Activated CD8-positive, alpha-beta memory T cell treated with anti-CD3 and anti-CD28 coated beads for 4 hours (primary cell): ENCODE measurements at regions not wholly inside any gene's neighbourhood (a gene's known extent, or its start where the extent isn't known, plus 50 kb on each side); places are given as distances from the start of the nearest gene placed in this dataset.

Experiments
- DNase-seq, 2 donors: peaks; one replicate each; pipeline ENCODE4 v3.0.0-alpha.2; 2020; ENCODE audit warnings: low read depth in 2 of 2

GRCh38 chr20:24063100-24063499, 74.5 kb upstream of the GGTLC1 start:
- DNase-seq = no peak

- no peak for DNase-seq
Observed at GRCh38 chr20:24060851-24061590, 72.4 kb upstream of the GGTLC1 start.

DNA sequence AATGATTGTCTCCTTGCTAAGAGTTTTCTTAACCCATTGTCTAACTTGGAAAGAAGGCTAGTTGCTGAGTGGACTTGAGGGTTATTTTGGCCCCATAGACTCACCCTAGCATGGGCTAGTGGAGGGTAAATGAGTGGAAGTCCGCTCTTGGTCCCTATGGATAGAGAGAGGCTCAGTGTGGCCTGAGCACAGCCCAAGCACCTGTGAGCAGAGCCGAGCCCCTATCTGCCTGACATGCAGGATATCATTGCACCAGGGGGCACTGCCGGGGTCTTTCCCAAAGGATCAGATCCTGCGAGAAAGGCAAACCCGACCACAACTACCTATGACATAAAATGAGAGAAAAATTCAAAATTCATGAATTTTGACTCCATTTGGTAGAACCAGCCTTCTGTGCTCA, 70.6 kb upstream of the GGTLC1 start:
- DNase-seq = no peak

- no peak for DNase-seq
Observed at GRCh38 chr20:24056491-24056890, 67.9 kb upstream of the GGTLC1 start.

DNA sequence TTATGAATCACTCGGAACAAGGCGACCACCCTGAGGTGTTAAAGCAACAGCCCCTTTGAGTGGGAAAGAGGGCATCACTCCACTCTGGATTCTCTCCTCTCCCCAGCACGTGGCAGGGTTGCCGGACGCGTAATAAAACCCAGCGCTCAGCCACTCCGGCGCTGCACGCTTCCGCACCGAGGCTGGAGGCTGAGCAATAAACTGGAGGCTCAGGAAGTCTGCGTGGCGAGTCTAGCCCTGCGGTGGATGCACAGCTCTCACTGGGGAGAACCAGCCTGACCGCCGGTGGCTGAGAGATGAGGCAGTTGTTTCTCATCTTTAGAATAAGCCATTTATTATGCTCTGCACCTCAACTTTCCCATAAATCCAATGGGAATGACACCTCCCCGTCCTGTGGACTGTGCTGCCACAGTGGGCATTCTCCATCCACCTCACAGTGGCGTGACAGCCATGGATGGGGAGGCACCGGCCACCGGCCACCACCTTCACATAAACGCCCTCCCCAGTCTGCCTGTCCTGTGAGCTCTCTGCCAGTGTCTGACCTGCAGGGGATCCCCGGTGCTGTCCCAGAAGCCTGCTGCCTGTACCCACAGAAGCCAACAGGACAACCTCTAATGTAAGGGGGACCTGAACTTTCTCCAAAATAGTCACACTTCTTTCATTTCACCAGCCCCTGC, 64.2 kb upstream of the GGTLC1 start:
- no peak for DNase-seq

GRCh38 chr20:24051160-24051559, 62.6 kb upstream of the GGTLC1 start:
- DNase-seq = no peak

DNA sequence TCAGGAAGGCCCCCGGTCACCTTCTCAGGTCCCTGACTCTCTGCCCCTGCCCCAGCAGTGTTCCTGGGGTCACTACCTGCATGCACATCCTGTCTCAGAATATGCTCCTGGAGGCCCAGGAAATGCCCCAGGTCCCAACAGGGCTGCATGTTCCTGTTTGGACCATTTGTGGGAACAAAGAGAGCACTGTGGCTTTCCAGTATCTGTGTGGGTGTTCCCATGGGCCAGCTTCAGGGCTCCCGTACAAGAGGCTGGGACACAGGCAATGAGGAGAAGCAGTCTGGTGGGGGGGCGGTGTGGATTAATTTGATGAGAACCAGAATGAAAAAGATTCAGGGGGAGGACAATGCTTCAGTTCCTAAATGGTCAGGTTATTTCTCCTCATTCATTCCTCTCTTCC, 61.5 kb upstream of the GGTLC1 start:
- no peak for DNase-seq

DNA sequence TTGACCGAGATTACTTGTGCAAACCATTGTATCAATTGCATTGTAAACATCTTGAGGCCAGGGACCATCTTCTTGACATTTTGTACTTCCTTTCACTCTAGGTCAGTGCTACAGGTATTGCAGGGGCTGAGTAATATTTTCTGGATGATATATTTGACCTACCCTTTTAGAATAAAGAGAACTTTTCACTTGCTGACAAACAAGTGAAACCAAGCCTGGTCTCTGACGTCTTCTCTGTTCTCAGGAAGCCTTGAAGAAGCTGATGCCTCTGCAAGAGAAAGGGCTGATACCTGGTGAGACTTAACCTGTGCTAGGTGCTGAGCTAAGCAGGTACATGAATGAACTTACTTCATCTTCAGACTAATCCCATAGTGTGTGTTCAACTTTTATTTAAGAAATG, 60.5 kb upstream of the GGTLC1 start:
- DNase-seq = no peak

DNA sequence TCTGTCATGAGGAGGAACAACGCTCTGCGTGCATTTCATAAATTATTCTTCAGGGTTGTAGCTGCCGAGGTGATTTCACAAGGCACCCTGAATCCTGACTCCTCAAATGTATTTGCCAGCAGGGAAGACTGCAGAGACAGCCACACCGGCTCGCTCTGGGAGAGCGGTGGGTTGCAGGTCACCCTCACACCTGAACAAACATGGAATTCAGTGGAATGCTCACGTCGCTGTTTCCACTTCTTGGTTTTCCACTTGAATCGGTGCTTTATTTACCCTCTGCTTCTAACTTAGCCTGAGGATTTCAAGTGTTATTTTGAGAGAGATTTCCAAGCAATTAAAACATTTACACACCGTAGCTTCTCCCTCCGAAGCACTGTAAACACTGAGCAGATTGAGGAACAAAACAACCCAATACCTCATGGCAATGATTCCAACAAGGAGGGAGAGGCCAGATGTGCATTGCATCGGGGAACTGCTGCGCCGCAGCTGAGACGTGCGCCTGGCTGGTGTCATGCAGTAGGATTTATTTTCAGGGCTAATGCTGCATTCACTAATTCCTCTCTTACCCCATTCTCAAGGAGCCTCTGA, 59.5 kb upstream of the GGTLC1 start:
- no peak for DNase-seq

DNA sequence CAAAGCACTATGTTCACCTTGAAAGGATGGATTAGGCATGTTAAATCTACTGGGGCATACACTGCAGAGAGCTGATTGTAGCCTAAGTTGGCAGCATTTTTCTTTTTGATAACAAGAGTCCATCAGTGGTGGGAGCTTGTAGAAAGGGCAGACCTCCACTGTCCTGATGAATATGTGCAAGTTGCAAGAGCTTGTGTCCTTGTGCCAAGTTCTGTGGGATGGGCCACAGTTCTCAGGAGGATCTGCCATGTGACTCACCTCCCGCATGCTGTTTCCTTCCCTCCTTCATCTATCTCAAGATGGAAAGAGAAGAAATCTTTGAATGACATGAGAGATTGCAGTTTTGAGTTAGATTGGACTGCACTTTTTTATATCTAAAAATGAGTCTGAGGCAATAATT, 58.3 kb upstream of the GGTLC1 start:
- no peak for DNase-seq

DNA sequence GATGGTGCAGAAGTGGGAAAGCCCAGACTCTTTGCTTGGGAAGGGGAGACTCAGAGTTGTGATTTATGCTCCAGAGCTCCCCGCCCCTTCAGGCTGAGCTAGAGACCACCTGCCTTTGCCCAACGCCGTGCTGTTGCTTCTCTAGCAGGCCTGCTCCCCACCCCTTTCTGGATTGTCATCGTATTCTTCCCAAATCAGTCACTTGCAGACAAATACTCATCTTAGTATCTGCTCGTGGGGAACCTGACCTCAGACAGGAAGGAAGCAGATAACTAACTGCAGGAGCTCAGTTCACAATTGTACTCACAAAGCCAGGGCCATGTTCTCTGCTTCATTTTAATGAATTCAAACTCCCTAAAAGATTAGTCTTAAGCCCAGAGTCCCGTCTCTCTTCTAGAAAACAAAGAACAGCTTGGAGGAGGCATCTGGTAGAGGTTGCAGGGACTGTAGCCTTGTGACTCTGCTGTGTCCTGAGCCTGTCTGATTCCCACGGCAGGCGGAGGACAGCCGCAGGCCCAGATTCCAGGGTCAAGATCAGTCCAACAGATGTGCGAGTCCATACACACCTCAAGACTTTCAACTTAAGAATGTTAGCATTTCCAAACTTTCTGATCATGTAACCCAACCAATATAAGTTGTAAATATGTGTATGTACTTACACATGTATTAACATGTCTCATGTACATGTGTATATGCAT, 57.2 kb upstream of the GGTLC1 start:
- no peak for DNase-seq

- no peak for DNase-seq
Observed at GRCh38 chr20:24043294-24043693, 54.7 kb upstream of the GGTLC1 start.

DNA sequence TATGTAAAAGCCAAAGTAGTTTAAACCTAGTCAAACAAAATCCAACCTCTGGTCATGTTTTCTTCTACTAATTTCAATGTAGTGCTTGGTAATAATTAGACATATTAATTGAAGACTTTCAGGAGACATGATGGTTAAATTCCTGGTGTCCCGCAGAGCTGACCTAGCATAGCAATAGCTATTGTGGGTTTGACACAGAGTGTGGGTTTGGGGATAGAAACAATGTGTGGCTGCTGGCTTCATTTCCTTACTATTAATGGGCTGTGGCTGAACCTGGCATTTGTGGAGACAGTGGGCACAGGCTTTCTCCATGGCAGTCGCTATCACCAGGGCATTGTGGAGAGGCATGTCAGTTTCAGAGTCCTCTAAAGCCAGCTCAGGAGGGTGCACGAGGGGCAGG, 54.1 kb upstream of the GGTLC1 start:
- no peak for DNase-seq

- DNase-seq = no peak
Observed at GRCh38 chr20:24040896-24041459, 52.4 kb upstream of the GGTLC1 start.

GRCh38 chr20:24039196-24039595, 50.6 kb upstream of the GGTLC1 start:
- DNase-seq = no peak
